ENCODE measurements at regions not wholly inside any gene's neighbourhood (a gene's known extent, or its start where the extent isn't known, plus 50 kb on each side); places are given as distances from the start of the nearest gene placed in this dataset.

DNA sequence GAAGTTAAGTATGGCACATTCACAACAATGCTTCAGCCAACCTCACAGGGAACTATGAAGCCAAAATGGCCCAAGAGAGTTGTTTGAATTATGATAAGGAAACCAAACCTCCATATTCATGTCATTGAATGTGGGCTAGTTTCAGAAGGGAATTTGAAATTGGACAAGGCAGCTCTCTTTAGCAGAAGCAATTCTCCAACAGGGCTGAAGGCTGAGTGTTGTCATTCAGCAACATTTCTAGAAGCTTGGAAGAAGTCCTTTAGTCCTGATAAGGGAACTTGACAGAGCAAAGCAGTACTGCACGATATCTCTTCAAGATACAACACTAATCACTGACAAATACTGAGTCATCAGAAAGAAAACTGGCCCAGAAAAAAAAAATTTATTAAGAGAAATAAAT is 115.4 kb downstream of the SLC25A46 start:
- TF ChIP-seq, protein P1, sequence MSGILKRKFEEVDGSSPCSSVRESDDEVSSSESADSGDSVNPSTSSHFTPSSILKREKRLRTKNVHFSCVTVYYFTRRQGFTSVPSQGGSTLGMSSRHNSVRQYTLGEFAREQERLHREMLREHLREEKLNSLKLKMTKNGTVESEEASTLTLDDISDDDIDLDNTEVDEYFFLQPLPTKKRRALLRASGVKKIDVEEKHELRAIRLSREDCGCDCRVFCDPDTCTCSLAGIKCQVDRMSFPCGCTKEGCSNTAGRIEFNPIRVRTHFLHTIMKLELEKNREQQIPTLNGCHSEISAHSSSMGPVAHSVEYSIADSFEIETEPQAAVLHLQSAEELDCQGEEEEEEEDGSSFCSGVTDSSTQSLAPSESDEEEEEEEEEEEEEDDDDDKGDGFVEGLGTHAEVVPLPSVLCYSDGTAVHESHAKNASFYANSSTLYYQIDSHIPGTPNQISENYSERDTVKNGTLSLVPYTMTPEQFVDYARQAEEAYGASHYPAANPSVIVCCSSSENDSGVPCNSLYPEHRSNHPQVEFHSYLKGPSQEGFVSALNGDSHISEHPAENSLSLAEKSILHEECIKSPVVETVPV (CRISPR knock-in tag; IDR thresholded peaks at IDR 0.05): no peak
- TF ChIP-seq RARB (CRISPR knock-in tag; IDR thresholded peaks at IDR 0.05) (no peak), PPARA (CRISPR knock-in tag; IDR thresholded peaks at IDR 0.05; ENCODE audit: borderline replicate concordance) (no peak), ISL1 (CRISPR knock-in tag; IDR thresholded peaks at IDR 0.05) (no peak), CSDC2 (CRISPR knock-in tag; IDR thresholded peaks at IDR 0.05) (no peak), SNAI2 (CRISPR knock-in tag; IDR thresholded peaks at IDR 0.05) (no peak), PATZ1 (CRISPR knock-in tag; IDR thresholded peaks at IDR 0.05; ENCODE audit: borderline replicate concordance) (no peak), ZNF8 (CRISPR knock-in tag; IDR thresholded peaks at IDR 0.05) (no peak), ZC3H10 (CRISPR knock-in tag; IDR thresholded peaks at IDR 0.05) (no peak), ARNTL (CRISPR knock-in tag; IDR thresholded peaks at IDR 0.05; ENCODE audit: borderline replicate concordance, low read depth) (no peak), CREB5 (CRISPR knock-in tag; IDR thresholded peaks at IDR 0.05; ENCODE audit: low read depth) (no peak), ZFP30 (CRISPR knock-in tag; IDR thresholded peaks at IDR 0.05) (no peak)
- TF ChIP-seq, protein P2, sequence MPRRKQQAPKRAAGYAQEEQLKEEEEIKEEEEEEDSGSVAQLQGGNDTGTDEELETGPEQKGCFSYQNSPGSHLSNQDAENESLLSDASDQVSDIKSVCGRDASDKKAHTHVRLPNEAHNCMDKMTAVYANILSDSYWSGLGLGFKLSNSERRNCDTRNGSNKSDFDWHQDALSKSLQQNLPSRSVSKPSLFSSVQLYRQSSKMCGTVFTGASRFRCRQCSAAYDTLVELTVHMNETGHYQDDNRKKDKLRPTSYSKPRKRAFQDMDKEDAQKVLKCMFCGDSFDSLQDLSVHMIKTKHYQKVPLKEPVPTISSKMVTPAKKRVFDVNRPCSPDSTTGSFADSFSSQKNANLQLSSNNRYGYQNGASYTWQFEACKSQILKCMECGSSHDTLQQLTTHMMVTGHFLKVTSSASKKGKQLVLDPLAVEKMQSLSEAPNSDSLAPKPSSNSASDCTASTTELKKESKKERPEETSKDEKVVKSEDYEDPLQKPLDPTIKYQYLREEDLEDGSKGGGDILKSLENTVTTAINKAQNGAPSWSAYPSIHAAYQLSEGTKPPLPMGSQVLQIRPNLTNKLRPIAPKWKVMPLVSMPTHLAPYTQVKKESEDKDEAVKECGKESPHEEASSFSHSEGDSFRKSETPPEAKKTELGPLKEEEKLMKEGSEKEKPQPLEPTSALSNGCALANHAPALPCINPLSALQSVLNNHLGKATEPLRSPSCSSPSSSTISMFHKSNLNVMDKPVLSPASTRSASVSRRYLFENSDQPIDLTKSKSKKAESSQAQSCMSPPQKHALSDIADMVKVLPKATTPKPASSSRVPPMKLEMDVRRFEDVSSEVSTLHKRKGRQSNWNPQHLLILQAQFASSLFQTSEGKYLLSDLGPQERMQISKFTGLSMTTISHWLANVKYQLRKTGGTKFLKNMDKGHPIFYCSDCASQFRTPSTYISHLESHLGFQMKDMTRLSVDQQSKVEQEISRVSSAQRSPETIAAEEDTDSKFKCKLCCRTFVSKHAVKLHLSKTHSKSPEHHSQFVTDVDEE (CRISPR knock-in tag; IDR thresholded peaks at IDR 0.05): no peak

Measured in SK-N-SH treated with all-trans-retinoic acid at 6 μM for 48 hours (cell line).